NCI-H2171 (cell line): ENCODE measurements at regions not wholly inside any gene's neighbourhood (a gene's known extent, or its start where the extent isn't known, plus 50 kb on each side); places are given as distances from the start of the nearest gene placed in this dataset.

Experiments
- DNase-seq: peaks from one replicate; lab custom pipeline; 2025; lab: John Stamatoyannopoulos, UW

DNA sequence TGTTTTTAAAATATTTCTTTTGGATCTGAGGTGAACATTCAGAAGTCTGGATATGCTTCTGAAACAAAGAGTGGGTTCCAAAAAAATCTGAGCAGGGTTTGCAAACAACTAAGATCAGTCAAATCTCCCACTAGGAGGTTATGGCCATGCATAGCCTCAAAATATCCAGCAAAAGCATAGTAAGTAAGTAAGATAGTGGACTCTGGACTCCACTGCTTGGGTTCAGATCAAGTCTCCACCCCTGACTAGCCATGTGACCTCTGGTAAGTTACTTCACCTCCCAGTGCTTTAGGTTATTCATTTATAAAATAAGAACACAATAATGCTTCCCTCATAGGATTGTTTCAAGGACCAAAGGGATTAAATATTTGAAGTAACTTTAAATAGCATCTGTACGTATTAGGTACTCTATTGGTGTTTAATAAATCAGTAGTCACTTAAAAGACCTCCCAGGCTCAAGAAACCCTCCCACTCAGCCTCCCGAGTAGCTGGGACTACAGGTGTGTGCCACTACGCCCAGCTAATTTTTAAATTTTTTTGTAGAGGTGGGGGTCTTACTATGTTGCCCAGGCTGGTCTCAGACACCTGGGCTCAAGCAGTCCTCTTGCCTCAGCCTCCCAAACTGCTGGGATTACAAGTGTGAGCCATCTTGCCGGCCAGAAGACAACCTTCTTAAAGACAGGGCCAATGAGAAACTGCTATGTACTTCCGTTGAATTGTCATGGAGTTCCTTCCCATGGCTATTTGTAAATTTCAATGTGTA, 95.7 kb upstream of the SOX5 start:
- DNase-seq, result no peak

DNA sequence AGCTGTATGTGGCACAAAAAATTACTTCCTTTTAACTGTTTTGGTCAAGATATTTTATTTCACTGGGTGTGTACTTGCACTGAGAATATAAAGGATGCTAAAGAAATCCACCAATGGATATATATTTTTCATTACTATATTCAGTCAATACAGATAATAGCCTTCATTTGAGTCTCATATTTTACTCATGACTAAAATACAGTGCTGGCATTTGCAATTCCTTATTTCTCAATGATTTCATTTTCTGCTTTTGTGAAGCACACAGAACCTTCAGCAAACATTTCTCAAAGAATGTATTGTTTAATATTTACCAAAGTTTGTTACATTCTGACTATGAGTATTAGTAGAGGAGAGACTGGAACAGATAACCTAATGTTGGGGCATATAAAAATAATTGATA, 93.2 kb upstream of the SOX5 start:
- DNase-seq, result no peak

DNA sequence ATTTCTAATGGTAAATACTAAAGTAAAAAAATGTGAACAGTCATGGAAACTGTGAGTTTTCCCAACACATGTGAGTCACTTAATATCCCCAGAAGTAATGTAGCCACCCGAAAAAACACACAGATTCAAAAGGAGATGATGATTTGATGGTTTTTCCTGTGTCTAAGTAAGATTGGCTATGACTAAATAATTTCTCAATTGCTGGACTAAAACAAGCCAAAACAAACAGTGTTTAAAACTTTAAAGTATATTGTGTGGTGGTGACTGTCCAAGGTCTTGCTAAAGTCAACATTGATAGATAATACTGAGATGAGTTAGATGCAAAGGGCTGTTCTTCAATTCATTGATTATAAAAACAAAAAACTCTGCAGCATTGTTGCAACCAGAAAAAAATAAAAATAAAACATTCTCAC, 89.6 kb upstream of the SOX5 start:
- DNase-seq, result no peak

DNA sequence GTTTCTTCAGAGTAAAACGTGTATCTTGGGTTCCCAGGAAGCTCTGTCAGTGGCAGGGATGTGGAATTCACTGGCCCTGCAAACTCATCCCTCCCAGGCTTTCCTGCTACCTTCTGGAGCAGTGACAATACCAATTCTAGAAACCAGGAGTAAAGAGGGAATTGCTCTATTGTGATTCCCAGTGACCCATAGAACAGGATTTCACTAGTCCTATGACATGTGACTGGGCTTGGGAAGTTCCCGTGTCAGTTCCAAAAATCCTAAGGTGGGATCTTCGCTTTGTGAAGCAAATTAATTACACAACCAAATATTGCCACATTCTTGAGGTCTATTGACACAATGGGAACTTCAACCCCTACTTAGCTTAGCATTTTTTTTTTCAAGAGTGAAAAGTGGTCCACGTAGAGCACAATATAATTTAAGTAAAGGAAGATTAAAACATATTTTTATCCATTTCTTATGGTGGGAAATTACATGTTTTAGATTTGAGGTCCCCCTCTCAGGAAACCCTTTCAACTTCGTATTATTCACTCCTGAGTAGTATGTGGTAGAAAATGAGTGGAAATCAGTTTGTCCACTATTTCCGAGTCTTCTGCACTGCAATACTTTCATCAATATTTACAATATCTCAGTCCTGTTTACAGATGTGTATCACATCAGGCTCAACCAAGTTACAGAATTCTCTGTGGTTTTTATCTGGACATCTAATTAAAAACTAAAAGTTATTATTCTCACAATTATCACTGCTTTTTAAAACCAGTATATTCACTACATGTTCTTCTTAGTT, 88.9 kb upstream of the SOX5 start:
- no peak for DNase-seq

DNA sequence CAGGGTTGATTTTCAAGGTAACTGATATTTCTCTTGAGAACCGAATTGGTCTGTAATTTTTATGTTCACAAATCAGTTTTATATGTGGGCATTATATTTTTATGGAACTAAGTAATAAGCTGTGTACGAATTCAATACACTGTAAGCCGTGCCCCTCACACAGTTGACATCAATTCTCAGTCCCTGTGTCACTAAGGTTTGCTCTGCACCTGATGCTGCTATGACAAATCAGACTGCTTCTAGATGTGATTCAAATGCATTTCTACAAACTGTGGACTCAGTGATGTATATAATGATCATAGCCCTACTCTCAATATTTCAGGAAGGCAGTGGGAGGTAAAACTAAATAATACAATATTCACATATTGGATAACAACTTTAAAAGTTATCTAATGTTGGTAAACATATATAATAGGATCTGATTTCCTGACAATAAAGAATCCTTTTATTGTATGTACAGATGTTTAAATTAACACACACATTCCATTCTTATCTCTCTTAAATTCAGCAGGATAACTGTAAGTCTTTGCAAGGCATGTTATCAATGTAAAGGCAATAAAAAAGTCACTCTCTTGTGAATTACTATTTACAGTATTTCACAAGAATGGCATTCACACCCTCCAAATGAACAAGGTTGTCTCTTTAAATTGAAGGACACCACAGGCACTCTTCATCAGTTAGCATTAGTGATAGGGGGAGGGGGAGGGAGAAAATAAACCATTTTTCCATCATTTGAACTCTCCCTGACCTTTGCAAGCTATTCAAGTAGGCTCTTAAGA, 87.2 kb upstream of the SOX5 start:
- no peak for DNase-seq

DNA sequence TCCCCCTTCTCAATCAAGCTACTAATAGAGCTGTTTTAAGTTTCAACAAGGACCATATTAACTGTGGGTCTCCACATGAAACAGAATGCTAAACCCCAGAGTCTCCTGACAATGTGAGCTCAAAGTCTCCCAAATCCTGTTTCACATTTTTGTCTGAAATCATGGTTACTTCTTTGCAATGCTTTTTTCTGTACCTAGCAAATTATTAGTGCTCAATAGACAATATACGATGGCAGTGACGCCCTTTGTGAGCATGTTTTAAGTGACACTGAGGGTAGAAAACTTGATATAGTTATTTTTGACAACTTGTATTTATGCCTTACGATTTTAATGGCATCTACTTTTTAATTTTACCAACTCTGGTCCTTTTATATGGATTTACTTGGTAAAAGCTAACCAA, 85.4 kb upstream of the SOX5 start:
- no peak for DNase-seq

DNA sequence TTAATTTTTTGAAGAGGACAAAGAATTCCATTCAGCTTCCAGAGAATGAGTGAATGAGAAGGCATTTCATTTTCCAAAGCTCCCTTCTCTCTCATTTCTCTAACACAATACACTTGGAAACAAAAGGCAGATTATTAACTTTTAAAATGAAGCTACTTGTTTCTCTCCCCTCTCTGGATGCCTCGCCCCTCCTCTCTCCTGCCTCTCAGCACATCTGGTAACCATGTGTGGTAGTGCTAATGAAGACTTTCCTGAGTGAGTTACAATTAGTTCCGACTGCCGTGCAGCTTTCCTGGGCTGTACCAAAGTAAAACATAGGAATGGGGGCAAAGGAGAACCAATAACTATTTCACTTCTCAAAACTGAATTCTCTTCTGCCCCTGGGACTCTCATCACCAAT, 84.7 kb upstream of the SOX5 start:
- no peak for DNase-seq

DNA sequence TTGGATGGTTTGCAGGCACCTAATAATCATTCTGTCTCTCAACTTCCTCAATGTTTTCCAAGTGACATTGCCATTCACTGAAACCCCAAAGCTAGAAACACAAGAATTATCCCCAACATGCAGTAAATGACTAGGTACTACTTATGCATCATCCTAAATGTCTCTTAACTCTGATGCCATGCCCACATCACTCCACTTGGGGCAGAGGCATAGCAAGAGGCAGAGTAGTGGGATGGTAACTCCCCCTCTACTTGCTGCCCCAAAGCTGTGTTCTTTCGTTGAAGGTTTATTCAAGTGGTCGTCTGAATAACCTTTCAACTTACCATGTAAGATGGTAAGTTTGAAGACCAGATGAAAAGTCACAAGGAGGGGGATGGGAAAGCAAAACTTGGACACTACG, 77.9 kb upstream of the SOX5 start:
- no peak for DNase-seq

DNA sequence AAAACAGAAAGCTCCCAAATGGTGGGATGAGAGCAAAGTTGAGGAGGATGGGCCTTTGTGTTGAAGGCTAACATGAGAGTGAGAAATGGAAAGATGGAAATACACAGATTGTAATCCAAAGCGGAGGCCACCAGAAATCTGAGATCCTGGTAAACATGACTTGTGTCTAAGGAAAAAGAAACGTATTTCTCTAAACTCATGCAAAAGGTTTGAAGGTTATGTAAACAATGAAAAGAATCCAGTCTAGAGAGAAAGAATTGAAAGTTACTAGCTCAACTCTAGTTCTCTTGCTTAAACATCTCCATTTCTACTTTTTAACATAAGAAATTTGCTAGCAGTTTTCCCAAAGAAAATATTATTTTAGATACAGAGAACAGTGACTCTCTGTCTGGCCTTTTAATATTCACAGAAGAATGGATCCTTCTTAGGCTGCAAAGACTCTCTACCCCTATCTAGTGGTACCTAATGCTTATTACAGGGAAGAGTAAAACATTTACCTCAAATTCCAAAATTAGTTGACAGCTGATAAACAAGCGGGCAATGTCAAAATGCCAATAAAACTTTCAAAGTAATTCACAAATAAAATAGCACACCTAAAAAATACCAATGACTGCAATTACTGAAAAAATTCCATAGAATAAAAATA, 75.8 kb upstream of the SOX5 start:
- DNase-seq, result no peak

DNA sequence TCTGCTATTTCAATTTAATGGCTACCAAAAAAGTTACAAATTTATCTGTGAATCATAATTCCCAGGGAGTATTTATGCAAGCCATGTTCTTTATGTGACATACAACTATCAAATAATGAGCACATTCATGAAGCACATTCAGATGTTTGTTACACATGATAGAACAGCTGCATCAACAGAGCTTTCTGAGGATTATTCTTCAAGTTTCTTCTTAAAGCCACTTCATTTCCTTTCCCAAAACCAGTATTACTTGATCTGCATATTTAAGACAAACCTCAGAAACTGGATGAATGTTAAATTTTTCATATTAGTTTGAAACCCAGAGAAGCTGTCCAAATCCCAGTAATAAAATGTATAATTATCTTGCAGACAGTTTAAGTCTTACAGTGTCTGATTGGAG, 73.6 kb upstream of the SOX5 start:
- DNase-seq, result no peak

DNA sequence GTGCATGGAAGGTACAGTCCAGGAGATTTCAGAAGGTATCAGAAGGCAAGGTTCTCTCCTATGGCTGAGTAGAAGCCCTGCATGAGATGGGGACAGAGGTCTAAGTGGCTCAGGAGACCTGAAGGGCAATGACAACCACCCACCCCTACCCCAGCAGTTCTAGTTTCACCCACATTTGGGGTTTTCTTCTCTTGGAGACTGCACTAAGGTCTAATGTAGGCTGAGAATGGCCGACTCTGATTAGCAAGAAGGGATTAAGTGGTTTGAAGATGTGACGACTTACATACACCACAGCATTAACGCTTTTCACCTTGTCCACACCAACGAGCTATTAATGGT, 71.7 kb upstream of the SOX5 start:
- no peak for DNase-seq

DNA sequence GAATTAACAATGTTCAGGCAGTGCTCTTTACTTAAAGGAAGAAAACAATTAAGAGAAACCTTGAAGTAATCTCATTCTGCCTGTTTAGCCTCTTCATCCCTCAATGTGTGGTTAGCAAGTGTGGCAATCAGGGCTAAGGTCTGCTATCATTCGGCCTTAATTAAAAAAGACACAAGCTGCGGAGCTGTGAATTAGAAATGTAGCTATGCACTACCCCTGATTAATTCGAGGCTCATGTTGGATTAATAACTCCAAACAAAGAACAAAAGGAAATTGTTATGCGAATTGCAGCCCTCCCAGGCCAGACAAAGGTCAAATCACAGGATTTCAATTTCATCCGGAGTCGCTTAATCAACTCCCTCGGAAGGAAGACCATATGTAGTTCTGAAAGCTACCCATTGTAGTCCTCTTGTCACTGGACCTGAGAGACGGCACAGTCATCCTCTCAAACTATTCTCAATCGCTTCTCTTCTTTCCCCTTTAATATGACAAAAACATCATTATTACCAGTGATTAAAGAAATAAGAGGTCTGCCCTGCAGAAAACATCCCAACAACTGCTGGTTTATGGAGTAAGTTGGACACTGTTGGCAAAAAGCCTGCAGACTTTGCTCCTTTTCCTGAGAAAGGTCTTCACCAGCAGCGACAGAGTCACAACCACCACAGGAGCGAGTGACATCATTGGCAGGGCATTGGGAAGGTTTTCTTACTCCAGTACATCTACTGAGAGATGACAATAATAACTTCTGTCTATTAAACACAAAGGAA, 71.1 kb upstream of the SOX5 start:
- no peak for DNase-seq

DNA sequence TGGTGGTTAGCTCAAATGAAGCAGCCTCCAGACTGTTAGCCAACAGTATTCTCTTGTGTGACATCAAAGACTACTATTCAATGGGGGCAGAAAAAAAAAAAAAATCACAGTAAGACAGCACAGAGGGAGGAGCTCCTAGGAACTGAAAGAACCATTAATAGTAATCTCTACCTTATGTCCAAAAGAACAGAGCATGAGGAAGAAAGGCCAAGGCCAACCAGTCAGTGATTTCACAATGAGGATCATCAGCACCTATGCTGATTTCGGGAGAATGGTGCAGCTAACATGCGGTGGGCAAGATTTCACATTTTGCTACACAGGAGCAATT, 66.3 kb upstream of the SOX5 start:
- no peak for DNase-seq

DNA sequence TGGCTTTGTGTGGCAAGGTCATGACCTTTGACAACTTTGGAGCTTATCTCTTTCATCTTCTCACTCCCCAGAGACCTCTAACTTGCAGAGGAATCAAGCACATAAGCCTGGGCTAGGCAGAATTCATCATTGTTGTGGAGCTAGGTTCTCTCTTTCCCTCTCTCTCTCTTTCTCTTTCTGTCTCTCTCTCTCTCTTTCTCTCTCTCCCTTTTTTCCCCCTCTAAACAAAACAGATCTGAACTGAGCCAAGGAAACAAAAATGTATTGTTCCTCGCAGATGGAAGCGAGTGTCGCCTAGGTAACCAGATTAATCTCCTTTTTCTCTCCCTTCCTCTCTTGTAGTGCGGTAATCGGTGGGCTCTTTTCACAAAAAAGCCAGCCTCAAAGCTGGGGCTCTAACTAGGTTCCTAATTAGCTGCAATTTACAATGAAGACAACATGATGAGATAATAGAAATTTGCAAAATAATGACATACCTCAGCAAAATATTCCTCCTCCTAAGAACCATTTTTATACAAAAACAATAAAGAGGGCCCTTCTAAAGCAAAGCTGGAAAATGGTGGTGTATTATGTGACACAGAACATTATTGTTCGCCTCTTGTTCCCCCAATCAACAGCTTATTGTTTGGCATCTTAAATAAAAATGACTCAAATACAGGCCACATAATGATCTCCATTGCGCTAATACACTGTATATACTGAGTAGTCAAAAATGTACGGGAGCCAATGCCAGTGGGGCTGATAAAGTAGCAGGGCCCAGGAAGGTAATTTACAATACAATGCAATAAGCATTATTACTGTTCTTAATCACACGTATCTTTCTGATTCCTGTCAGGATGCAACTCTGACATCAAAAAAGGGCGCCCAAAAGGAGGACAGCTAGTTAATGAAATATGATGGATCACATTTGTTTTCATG, 65.7 kb upstream of the SOX5 start:
- DNase-seq, result no peak

DNA sequence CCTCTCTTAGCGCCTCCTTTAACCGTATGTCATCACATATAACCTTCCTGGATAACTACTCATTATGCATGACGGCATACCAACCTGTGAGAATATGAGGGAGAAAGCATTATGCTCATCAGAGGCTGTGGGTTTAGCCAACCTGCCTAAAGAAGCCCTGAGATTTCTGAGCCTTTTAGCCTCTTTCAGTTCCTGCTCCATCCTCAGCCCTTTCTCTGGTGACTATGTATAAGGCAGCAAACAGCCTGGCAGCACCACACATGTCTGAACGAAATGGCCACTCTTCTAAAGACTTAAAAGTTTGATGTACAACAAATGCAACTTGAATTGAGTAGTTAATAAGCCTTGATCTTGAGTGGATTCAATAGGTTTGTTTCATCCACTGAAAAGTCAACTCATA, 64.8 kb upstream of the SOX5 start:
- no peak for DNase-seq

DNA sequence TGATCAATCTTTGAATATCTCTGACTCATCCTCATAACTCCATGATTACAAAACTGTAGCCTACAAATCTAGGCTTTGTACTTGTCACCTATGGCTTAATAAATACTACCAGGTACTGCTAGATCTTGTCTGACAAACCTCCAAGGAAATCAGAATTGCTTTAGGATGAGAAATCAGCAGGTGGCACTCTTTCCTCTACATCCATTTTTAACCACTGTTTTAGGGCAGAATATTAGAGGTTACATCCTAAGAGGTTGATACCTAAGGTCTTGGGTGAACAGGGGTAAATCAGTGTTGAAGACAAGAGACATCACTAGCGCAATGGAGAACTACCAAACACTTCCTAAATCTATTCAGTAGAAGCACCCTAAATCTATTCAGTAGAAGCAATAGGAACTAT, 63.1 kb upstream of the SOX5 start:
- DNase-seq, result no peak

DNA sequence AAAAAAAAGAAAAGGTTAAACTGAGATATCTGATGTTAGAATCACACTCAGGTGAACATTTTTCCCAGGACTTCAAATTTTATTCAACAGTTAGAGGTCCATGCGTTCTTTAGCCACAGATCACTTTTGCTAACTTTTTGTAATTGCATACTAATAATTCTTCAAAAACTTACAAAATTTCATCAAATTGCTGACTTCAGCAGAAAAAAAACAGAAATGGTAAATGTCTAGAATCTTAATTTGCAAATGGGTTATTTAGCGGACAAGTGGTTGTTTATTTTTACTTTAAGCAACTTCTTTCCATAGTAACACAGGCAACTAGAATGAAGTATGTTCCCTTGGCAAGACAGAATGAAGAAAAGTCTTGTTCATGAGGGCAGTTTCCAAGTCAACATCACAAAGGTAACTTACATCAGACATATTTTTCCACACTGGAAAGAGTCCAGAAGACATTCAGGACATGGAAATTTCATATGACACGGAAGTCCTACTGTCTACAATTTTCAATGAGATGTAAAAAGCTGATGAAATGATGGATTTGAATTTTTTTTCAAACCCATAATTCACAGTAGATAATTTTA, 62.5 kb upstream of the SOX5 start:
- no peak for DNase-seq

DNA sequence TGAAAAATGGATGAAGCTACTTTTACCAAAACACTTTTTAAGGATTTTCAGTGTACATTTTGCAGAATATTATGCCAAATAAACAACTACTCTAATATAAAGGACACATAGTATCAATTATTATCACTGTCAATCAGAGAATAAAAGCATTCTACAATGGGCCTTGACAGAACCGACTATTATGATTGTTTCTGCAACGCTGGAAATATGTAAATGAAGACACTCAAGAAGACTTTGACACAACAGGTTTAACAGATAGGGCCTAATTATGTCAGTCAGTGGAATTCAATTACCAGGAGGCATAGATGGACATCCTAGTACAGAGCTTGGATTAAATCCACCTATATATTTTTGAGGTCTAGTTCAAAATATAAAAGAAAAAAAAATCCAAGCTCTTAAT, 58.7 kb upstream of the SOX5 start:
- no peak for DNase-seq
